Activated CD4-positive, alpha-beta memory T cell treated with anti-CD3 and anti-CD28 coated beads, Interleukin-2, amount 10 ng/mL, durations not matched to agents 7 days and 5 days (primary cell): ENCODE measurements at regions not wholly inside any gene's neighbourhood (a gene's known extent, or its start where the extent isn't known, plus 50 kb on each side); places are given as distances from the start of the nearest gene placed in this dataset.
"Not testable (repeated sequence)": the region's sequence is repeated elsewhere in the genome, so short reads cannot be mapped to it uniquely, and the experiment has no call there.

Source experiments
- CTCF ChIA-PET: fragments of 350-600 bp; sonication (Branson Sonifier 250); formaldehyde crosslinking; loops from one replicate; lab custom pipeline; 2021; ENCODE audit warnings: antibody characterized with exemption, inconsistent platforms; lab: Charles Lee
- POLR2A ChIA-PET: fragments of 350-600 bp; sonication (Branson Sonifier 250); formaldehyde crosslinking; loops from one replicate; lab custom pipeline; 2021; ENCODE audit warnings: antibody characterized with exemption; lab: Charles Lee
- DNase-seq: peaks from one replicate; pipeline ENCODE4 v3.0.0-alpha.2; 2020
- H3K27ac Mint-ChIP-seq: one replicate; pipeline ENCODE4 v1.8.0; 2021; ENCODE audit warnings: mild to moderate bottlenecking, mixed read lengths
- H3K27me3 Mint-ChIP-seq: one replicate; pipeline ENCODE4 v1.8.0; 2021; ENCODE audit warnings: mixed read lengths
- H3K36me3 Mint-ChIP-seq: one replicate; pipeline ENCODE4 v1.8.0; 2021; ENCODE audit warnings: low read depth, mixed read lengths
- H3K4me1 Mint-ChIP-seq: one replicate; pipeline ENCODE4 v1.8.0; 2021; ENCODE audit warnings: mixed read lengths
- H3K4me3 Mint-ChIP-seq: one replicate; pipeline ENCODE4 v1.8.0; 2021; ENCODE audit warnings: mild to moderate bottlenecking, mixed read lengths
- H3K9me3 Mint-ChIP-seq: one replicate; pipeline ENCODE4 v1.8.0; 2021; ENCODE audit warnings: mixed read lengths

DNA sequence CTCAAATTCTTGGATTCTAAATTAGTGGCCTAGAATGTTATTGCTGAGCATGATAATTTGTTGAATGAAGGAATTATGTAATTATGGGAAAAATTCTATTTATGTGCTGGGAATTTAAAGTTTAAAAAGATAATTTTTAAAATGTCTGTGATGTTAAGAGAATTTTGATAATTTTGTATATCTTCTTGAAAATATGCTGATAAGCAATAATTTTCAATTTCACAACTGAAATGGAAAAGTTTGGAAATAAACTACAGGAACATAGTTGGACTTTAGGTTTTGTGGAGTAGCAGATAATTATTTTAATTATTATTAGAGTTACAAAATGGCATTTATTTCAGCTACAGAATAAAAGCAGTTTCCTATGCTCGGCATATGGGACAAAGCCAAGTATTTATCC, 268.5 kb upstream of the TPK1 start:
- CTCF ChIA-PET: no interaction called here
- Mint-ChIP-seq H3K4me1 (no peaks in the 10 kb centered on the region), H3K27me3 (no peaks in the 10 kb centered on the region), H3K4me3 (no peak overlapping the region), H3K27ac (no peak overlapping the region), H3K36me3 (no peaks in the 10 kb centered on the region), H3K9me3 (no peaks in the 10 kb centered on the region)
- DNase-seq: no peak
- POLR2A ChIA-PET: no interaction called here

- H3K4me3 Mint-ChIP-seq, H3K36me3 Mint-ChIP-seq, H3K4me1 Mint-ChIP-seq, H3K27me3 Mint-ChIP-seq, CTCF ChIA-PET, POLR2A ChIA-PET, H3K27ac Mint-ChIP-seq, H3K9me3 Mint-ChIP-seq, DNase-seq: not testable (repeated sequence)
These were observed 266.3 kb upstream of the TPK1 start for GRCh38 chr7:145102199-145102598.

- H3K27me3 Mint-ChIP-seq: no peaks in the 10 kb centered on the region
- H3K9me3 Mint-ChIP-seq: no peaks in the 10 kb centered on the region
- POLR2A ChIA-PET: no interaction called here
- DNase-seq: no peak
- no peaks in the 10 kb centered on the region for H3K4me1 Mint-ChIP-seq
- H3K36me3 Mint-ChIP-seq: no peaks in the 10 kb centered on the region
- no peak overlapping the region for H3K4me3 Mint-ChIP-seq
- H3K27ac Mint-ChIP-seq: no peak overlapping the region
- CTCF ChIA-PET: no interaction called here
These were observed 256.9 kb upstream of the TPK1 start for GRCh38 chr7:145092766-145093165.

- ChIA-PET POLR2A (no interaction called here), CTCF (no interaction called here)
- no peak overlapping the region for H3K4me3 Mint-ChIP-seq
- no peaks in the 10 kb centered on the region for H3K27me3 Mint-ChIP-seq
- H3K4me1 Mint-ChIP-seq: no peaks in the 10 kb centered on the region
- no peak overlapping the region for H3K27ac Mint-ChIP-seq
- H3K9me3 Mint-ChIP-seq: no peaks in the 10 kb centered on the region
- DNase-seq: no peak
- H3K36me3 Mint-ChIP-seq: no peaks in the 10 kb centered on the region
These were observed 252.4 kb upstream of the TPK1 start for GRCh38 chr7:145088111-145088745.

DNA sequence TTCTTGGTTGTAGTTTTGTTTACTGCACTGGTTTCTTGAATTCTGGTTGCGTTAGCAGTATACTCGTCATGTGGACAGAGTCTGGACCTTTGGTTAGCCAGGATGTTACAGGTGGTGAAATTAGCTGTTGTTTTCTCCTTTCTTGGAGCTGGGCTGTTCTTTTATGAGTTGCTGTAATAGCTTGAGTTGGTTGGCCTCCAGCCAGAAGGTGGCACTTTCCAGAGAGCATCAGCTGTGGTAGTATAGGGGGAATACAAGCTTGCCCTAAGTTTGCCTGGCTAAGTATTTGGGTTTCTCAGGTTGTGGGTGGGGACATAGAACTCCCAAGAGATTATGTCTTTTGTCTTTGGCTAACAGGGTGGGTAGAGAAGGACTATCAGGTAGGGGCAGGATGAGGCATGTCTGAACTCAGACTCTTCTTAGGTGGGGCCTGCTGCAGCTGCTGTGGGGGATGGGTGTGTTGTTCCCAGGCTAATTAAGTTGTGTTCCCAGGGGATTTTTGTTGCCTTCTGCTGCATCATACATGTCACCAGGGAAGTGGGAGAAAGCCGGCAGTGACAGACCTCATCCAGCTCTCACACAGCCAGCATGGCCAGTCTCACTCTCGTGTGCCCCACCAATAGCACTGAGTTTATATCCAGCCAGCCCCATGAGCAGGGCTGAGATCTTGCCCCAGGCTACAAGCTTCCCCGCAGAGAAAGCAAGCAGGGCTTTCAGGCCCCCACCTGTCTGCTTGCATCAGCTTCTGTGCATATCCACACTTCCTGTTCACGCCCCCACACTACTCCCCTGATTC, 246.7 kb upstream of the TPK1 start:
- Mint-ChIP-seq H3K9me3 (no peaks in the 10 kb centered on the region), H3K27ac (no peak overlapping the region), H3K36me3 (no peaks in the 10 kb centered on the region), H3K4me3 (no peak overlapping the region), H3K27me3 (no peaks in the 10 kb centered on the region), H3K4me1 (no peaks in the 10 kb centered on the region)
- CTCF ChIA-PET: no interaction called here
- DNase-seq: no peak
- POLR2A ChIA-PET: no interaction called here

DNA sequence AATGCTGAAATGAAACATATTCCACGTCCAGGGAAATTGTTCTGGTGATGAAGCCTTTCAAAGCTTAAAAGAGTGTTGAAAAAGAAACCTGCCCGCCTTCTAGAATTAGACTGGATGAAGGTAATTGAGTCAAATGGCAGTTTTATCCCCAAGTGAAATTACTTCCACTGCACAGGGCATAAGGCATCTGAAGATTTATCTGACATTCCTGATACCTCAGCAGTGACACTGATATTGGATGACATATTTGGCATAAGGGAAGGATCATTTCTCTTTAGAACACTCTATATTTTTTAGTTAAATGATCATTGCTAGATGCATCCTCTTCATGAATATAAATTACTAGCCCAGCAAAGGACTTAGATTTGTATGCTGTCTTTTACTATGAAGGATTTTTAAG, 229.6 kb upstream of the TPK1 start:
- H3K36me3 Mint-ChIP-seq: no peaks in the 10 kb centered on the region
- no peak for DNase-seq
- no peaks in the 10 kb centered on the region for H3K9me3 Mint-ChIP-seq
- no peaks in the 10 kb centered on the region for H3K27me3 Mint-ChIP-seq
- no peak overlapping the region for H3K27ac Mint-ChIP-seq
- H3K4me3 Mint-ChIP-seq: no peak overlapping the region
- POLR2A ChIA-PET: no interaction called here
- CTCF ChIA-PET: no interaction called here
- no peaks in the 10 kb centered on the region for H3K4me1 Mint-ChIP-seq

DNA sequence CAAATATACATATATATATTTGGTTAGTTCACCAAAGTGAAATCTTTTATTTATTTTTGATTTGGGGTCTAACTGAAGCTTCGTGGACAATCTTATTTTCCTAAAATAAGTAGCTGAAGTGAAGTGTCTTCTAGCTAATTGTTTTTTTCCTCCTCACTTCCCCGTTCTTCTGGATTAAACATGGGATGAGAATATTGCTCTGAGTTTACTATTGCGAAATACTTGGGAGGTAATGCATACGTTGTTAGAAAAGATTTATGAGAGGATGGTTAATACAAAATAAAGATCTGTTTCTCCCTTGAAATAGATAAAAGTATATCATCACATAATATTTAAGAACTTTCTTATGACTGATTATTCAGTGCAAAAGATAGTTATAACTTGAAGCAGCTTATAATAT, 228.3 kb upstream of the TPK1 start:
- Mint-ChIP-seq H3K36me3 (no peaks in the 10 kb centered on the region), H3K4me1 (no peaks in the 10 kb centered on the region), H3K4me3 (no peak overlapping the region), H3K9me3 (no peaks in the 10 kb centered on the region), H3K27ac (no peak overlapping the region), H3K27me3 (no peaks in the 10 kb centered on the region)
- POLR2A ChIA-PET: no interaction called here
- CTCF ChIA-PET: no interaction called here
- no peak for DNase-seq

- no peaks in the 10 kb centered on the region for H3K27me3 Mint-ChIP-seq
- no peaks in the 10 kb centered on the region for H3K9me3 Mint-ChIP-seq
- ChIA-PET CTCF (no interaction called here), POLR2A (no interaction called here)
- DNase-seq: no peak
- H3K36me3 Mint-ChIP-seq: no peaks in the 10 kb centered on the region
- no peak overlapping the region for H3K27ac Mint-ChIP-seq
- H3K4me1 Mint-ChIP-seq: no peaks in the 10 kb centered on the region
- H3K4me3 Mint-ChIP-seq: no peak overlapping the region
These were observed 217.9 kb upstream of the TPK1 start for GRCh38 chr7:145053781-145054180.

GRCh38 chr7:145050415-145050814, 214.6 kb upstream of the TPK1 start:
- no peaks in the 10 kb centered on the region for H3K9me3 Mint-ChIP-seq
- no peak overlapping the region for H3K27ac Mint-ChIP-seq
- POLR2A ChIA-PET: no interaction called here
- H3K4me3 Mint-ChIP-seq: no peak overlapping the region
- no peak for DNase-seq
- no peaks in the 10 kb centered on the region for H3K27me3 Mint-ChIP-seq
- no peaks in the 10 kb centered on the region for H3K4me1 Mint-ChIP-seq
- CTCF ChIA-PET: no interaction called here
- no peaks in the 10 kb centered on the region for H3K36me3 Mint-ChIP-seq

GRCh38 chr7:145036604-145037405, 201.0 kb upstream of the TPK1 start:
- Mint-ChIP-seq H3K4me3 (no peak overlapping the region), H3K4me1 (no peaks in the 10 kb centered on the region), H3K27ac (no peak overlapping the region), H3K9me3 (no peaks in the 10 kb centered on the region), H3K27me3 (peaks cover 3% of the 10 kb centered on the region), H3K36me3 (no peaks in the 10 kb centered on the region)
- DNase-seq: peak; percentile 23
- CTCF ChIA-PET: interaction anchor here (1.1 to 1.7 kb wide), 4 partner anchors 11 to 1053 kb away, joined by 3 to 5 read pairs (median 4); no protein-coding TSS in a partner anchor
- POLR2A ChIA-PET: no interaction called here

DNA sequence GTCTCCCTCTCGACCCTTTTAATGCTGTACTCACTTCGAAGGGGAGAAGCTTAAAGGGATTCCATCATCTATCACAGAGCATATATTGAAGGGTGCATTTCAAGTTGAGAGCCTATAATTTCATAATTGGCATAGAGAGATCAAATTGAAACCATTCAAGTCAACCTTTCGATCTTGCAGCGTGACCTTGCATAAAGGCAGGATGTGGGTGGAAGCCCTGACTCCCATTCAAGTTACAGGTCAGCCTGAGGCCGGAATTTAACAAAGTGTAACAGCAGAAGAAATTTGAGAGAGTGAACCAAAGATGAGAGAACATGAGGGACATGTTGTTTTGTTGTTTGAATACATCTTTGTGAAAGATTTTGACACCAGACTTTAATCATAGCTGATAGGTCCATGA, 195.3 kb upstream of the TPK1 start:
- Mint-ChIP-seq H3K27me3 (no peaks in the 10 kb centered on the region), H3K4me3 (no peak overlapping the region), H3K4me1 (no peaks in the 10 kb centered on the region), H3K36me3 (no peaks in the 10 kb centered on the region), H3K9me3 (no peaks in the 10 kb centered on the region), H3K27ac (no peak overlapping the region)
- POLR2A ChIA-PET: no interaction called here
- CTCF ChIA-PET: no interaction called here
- DNase-seq: no peak

- CTCF ChIA-PET: no interaction called here
- no peaks in the 10 kb centered on the region for H3K36me3 Mint-ChIP-seq
- DNase-seq: no peak
- POLR2A ChIA-PET: no interaction called here
- no peaks in the 10 kb centered on the region for H3K9me3 Mint-ChIP-seq
- no peak overlapping the region for H3K27ac Mint-ChIP-seq
- H3K4me1 Mint-ChIP-seq: no peaks in the 10 kb centered on the region
- H3K27me3 Mint-ChIP-seq: no peaks in the 10 kb centered on the region
- no peak overlapping the region for H3K4me3 Mint-ChIP-seq
These were observed 194.9 kb upstream of the TPK1 start for GRCh38 chr7:145030754-145031153.

- H3K27ac Mint-ChIP-seq: no peak overlapping the region
- DNase-seq: no peak
- no peak overlapping the region for H3K4me3 Mint-ChIP-seq
- H3K27me3 Mint-ChIP-seq: no peaks in the 10 kb centered on the region
- no peaks in the 10 kb centered on the region for H3K36me3 Mint-ChIP-seq
- no peaks in the 10 kb centered on the region for H3K4me1 Mint-ChIP-seq
- ChIA-PET CTCF (no interaction called here), POLR2A (no interaction called here)
- H3K9me3 Mint-ChIP-seq: no peaks in the 10 kb centered on the region
These were observed 184.6 kb upstream of the TPK1 start for GRCh38 chr7:145020454-145020853.
